ENCODE measurements at regions not wholly inside any gene's neighbourhood (a gene's known extent, or its start where the extent isn't known, plus 50 kb on each side); places are given as distances from the start of the nearest gene placed in this dataset.

DNA sequence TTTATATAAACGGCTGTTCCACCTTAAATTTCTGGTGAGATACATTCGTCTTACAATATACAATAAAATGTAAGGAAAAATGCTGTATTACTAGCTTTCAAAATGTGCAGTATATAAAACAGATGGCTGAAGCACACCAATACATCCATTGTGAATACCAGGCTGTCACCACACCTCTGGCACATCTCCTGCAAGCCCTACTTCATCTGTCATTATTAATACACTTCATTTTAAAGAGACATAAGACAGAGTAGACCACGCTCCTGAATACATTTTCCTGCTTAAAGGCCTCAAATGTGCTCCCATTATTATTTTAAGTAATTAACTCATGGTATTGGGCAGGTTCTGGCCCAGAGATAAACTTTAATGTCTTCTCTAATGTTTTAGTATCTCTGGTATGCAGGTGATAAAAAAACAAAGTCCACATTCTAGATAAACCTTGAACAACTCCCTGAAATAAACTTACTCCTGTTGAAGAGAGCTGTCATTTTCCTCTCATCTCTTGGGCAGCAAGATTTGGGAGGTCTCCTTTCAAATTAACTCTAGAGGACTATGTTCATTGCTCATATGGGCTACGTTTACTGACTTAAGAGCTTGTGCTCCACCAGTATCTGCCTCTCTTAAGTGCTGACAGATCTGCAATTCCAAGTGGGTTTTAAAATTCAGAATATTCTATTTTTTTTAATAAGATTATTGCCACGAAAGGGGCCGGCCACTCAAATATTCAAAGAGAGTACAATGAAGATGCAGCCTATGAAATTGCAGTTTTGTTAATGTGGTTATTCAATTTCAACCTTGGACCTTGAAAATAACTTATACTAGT lies 396.5 kb upstream of the SEMA3D start:
- Mint-ChIP-seq H3K9me3 (peaks cover 0 to 25% (median 8%) of the 10 kb centered on the region in 6 donors), H3K27me3 (ENCODE audit: low read depth in 3 of 3) (no peaks in the 10 kb centered on the region), H3K27ac (no peak overlapping the region), H3K4me3 (no peak overlapping the region), H3K4me1 (no peaks in the 10 kb centered on the region), H3K36me3 (no peaks in the 10 kb centered on the region)
- no peak for DNase-seq

- no peak overlapping the region for H3K4me3 Mint-ChIP-seq
- H3K36me3 Mint-ChIP-seq: peaks cover 0 to 4% (median 0%) of the 10 kb centered on the region in 3 donors
- H3K27me3 Mint-ChIP-seq (ENCODE audit: low read depth in 3 of 3): peaks cover 0 to 2% (median 1%) of the 10 kb centered on the region in 3 donors
- H3K27ac Mint-ChIP-seq: no peak overlapping the region
- DNase-seq: no peak
- H3K9me3 Mint-ChIP-seq: peaks cover 2 to 30% (median 5%) of the 10 kb centered on the region in 6 donors
- no peaks in the 10 kb centered on the region for H3K4me1 Mint-ChIP-seq
Observed at GRCh38 chr7:85573844-85574243, 387.0 kb upstream of the SEMA3D start.

DNA sequence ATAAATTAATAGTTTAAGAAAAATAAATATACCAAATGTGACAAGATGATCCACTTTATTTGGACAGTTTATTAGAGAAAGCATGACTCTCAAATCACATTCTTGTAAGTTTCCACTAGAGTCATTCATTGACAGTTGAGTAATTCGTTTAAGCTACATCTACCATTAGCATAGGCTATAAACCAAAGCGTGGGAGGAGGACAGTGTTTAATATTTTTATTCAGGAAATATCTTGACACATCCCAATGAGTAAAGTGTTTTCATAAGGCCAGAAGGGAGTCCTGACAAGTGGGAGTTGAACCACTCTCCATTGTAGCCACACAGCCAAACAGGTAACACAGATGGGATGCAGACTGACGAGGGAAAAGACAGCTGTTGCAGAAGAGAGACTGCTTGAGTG lies 386.5 kb upstream of the SEMA3D start:
- Mint-ChIP-seq H3K27me3 (ENCODE audit: low read depth in 3 of 3) (peaks cover 0 to 2% (median 1%) of the 10 kb centered on the region in 3 donors), H3K4me1 (no peaks in the 10 kb centered on the region), H3K27ac (no peak overlapping the region), H3K36me3 (peaks cover 0 to 4% (median 0%) of the 10 kb centered on the region in 3 donors), H3K4me3 (no peak overlapping the region), H3K9me3 (peaks cover 2 to 30% (median 5%) of the 10 kb centered on the region in 6 donors)
- no peak for DNase-seq

- peaks cover 2 to 23% (median 5%) of the 10 kb centered on the region in 6 donors for H3K9me3 Mint-ChIP-seq
- DNase-seq: no peak
Observed at GRCh38 chr7:85570898-85571297, 384.0 kb upstream of the SEMA3D start.

GRCh38 chr7:85567983-85568382 lies 381.1 kb upstream of the SEMA3D start:
- Mint-ChIP-seq H3K27me3 (ENCODE audit: low read depth in 3 of 3) (no peaks in the 10 kb centered on the region), H3K27ac (no peak overlapping the region), H3K36me3 (no peaks in the 10 kb centered on the region), H3K4me1 (no peaks in the 10 kb centered on the region), H3K9me3 (peaks cover 2 to 28% (median 9%) of the 10 kb centered on the region in 6 donors), H3K4me3 (no peak overlapping the region)
- DNase-seq: no peak

More at GRCh38 chr7:85570898-85571297, 384.0 kb upstream of the SEMA3D start:
- H3K4me1 Mint-ChIP-seq: no peaks in the 10 kb centered on the region
- H3K36me3 Mint-ChIP-seq: no peaks in the 10 kb centered on the region
- H3K27me3 Mint-ChIP-seq (ENCODE audit: low read depth in 3 of 3): no peaks in the 10 kb centered on the region
- H3K4me3 Mint-ChIP-seq: no peak overlapping the region
- H3K27ac Mint-ChIP-seq: no peak overlapping the region

- H3K36me3 Mint-ChIP-seq: no peaks in the 10 kb centered on the region
- no peaks in the 10 kb centered on the region for H3K27me3 Mint-ChIP-seq (ENCODE audit: low read depth in 3 of 3)
- H3K4me3 Mint-ChIP-seq: no peak overlapping the region
- no peaks in the 10 kb centered on the region for H3K4me1 Mint-ChIP-seq
- no peak for DNase-seq
- peaks cover 4 to 24% (median 12%) of the 10 kb centered on the region in 6 donors for H3K9me3 Mint-ChIP-seq
- no peak overlapping the region for H3K27ac Mint-ChIP-seq
Observed at GRCh38 chr7:85566095-85566794, 379.4 kb upstream of the SEMA3D start.

DNA sequence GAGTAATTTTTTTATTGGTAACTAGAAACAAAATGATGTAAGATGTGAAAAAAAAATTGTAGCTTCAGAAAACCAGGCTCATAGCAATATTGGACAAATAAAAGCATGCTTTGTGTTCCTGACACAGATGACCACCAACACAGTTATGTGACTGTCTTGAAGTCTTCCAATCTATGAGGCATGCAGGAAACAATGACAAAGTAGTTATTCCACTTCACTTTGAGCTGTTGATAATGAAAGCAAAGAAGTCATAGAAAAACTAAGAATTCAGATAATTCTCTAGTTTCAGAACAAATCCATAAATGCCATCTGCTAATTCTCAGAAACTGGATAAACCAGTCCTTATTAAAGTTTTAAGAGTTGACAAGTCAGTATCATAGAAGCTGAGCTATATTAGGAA lies 378.4 kb upstream of the SEMA3D start:
- H3K9me3 Mint-ChIP-seq: peaks cover 4 to 26% (median 11%) of the 10 kb centered on the region in 6 donors
- H3K27me3 Mint-ChIP-seq (ENCODE audit: low read depth in 3 of 3): no peaks in the 10 kb centered on the region
- H3K36me3 Mint-ChIP-seq: no peaks in the 10 kb centered on the region
- H3K4me1 Mint-ChIP-seq: no peaks in the 10 kb centered on the region
- no peak for DNase-seq
- no peak overlapping the region for H3K4me3 Mint-ChIP-seq
- no peak overlapping the region for H3K27ac Mint-ChIP-seq

- H3K27me3 Mint-ChIP-seq (ENCODE audit: low read depth in 3 of 3): no peaks in the 10 kb centered on the region
- no peak overlapping the region for H3K4me3 Mint-ChIP-seq
- no peak overlapping the region for H3K27ac Mint-ChIP-seq
- H3K4me1 Mint-ChIP-seq: no peaks in the 10 kb centered on the region
- no peaks in the 10 kb centered on the region for H3K36me3 Mint-ChIP-seq
- peaks cover 4 to 25% (median 11%) of the 10 kb centered on the region in 6 donors for H3K9me3 Mint-ChIP-seq
- DNase-seq: no peak
Observed at GRCh38 chr7:85564861-85565260, 378.0 kb upstream of the SEMA3D start.

- no peak overlapping the region for H3K4me3 Mint-ChIP-seq
- H3K9me3 Mint-ChIP-seq: peaks cover 4 to 20% (median 10%) of the 10 kb centered on the region in 6 donors
- H3K4me1 Mint-ChIP-seq: no peaks in the 10 kb centered on the region
- no peaks in the 10 kb centered on the region for H3K36me3 Mint-ChIP-seq
- H3K27ac Mint-ChIP-seq: no peak overlapping the region
- no peaks in the 10 kb centered on the region for H3K27me3 Mint-ChIP-seq (ENCODE audit: low read depth in 3 of 3)
- DNase-seq: no peak
Observed at GRCh38 chr7:85561706-85562105, 374.9 kb upstream of the SEMA3D start.

DNA sequence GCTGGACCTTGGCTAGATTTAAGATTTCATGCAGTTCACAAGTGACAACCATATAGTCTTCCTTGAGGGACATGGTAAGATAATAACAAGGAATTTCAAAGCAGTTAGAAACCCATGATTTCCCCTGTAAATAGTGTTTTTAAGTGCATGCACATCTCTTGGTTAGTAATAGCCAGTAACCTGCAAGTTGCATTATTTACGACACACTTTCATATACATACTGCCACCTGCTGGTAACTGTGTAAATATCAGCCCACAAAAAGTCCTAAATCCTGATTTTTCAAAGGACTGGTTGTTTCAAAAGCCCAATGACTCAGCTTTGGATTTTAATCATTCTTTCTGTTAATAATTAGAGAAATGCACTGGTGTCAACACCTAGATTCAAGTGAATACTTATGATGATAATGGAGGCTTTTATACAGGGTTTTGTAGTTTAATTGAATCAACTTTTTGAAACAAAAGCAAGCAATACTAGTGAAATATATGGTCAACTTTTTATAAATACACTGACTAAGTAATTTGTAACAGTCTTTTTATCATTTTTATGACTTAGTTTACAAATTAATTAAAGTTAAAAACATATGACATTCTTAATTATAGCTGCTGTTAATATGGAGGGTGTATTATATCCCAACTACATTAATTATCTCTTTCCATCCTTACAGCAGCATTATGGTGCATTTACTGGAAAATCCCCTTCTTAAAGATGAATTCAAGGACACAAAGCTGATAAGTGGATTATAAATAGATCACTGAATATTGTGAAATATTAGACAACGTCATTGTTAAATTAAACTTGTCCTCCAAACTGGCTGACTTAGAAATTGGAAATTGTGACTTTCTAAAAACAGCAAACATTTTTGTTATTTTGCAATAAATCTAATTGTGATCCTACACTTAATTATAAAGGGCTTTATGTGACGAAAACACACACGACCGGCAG lies 367.7 kb upstream of the SEMA3D start:
- peaks cover 0 to 4% (median 0%) of the 10 kb centered on the region in 3 donors for H3K27me3 Mint-ChIP-seq (ENCODE audit: low read depth in 3 of 3)
- H3K4me1 Mint-ChIP-seq: no peaks in the 10 kb centered on the region
- peaks cover 0 to 15% (median 2%) of the 10 kb centered on the region in 6 donors for H3K9me3 Mint-ChIP-seq
- DNase-seq: no peak
- no peak overlapping the region for H3K27ac Mint-ChIP-seq
- no peaks in the 10 kb centered on the region for H3K36me3 Mint-ChIP-seq
- H3K4me3 Mint-ChIP-seq: no peak overlapping the region

- Mint-ChIP-seq H3K27ac (no peak overlapping the region), H3K27me3 (ENCODE audit: low read depth in 3 of 3) (peaks cover 0 to 6% (median 0%) of the 10 kb centered on the region in 3 donors), H3K4me1 (no peaks in the 10 kb centered on the region), H3K9me3 (peaks cover 0 to 18% (median 7%) of the 10 kb centered on the region in 6 donors), H3K4me3 (no peak overlapping the region), H3K36me3 (no peaks in the 10 kb centered on the region)
- DNase-seq: no peak
Observed at GRCh38 chr7:85535974-85536729, 349.3 kb upstream of the SEMA3D start.

DNA sequence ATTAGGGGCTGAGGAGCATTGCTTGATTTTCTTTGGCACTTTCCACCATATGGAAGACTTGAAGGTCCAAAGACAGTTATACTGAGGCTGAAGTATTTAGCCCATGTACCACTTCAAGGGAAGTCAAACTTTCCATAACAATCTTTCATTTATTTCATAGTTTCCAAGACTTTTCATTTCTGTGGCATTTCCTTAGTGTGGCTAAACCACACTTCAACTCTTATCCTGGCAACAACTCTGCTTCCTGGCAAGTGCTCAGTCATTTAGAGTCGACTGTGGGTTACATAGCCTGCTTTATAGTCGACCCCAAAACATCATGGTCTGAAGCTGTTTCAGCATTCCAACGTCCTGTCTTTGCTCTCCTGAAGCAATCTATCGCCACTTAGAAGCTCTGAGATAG lies 343.0 kb upstream of the SEMA3D start:
- Mint-ChIP-seq H3K36me3 (no peaks in the 10 kb centered on the region), H3K4me1 (no peaks in the 10 kb centered on the region), H3K27ac (no peak overlapping the region), H3K9me3 (peaks cover 5 to 24% (median 9%) of the 10 kb centered on the region in 6 donors), H3K27me3 (ENCODE audit: low read depth in 3 of 3) (peaks cover 0 to 2% (median 0%) of the 10 kb centered on the region in 3 donors), H3K4me3 (no peak overlapping the region)
- no peak for DNase-seq

GRCh38 chr7:85529201-85529600 lies 342.3 kb upstream of the SEMA3D start:
- Mint-ChIP-seq H3K4me3 (no peak overlapping the region), H3K9me3 (peaks cover 5 to 28% (median 10%) of the 10 kb centered on the region in 6 donors), H3K27me3 (ENCODE audit: low read depth in 3 of 3) (peaks cover 0 to 2% (median 0%) of the 10 kb centered on the region in 3 donors), H3K4me1 (no peaks in the 10 kb centered on the region), H3K27ac (no peak overlapping the region), H3K36me3 (no peaks in the 10 kb centered on the region)
- no peak for DNase-seq

Data from immature natural killer cell (primary cell).